GM18511 (cell line): ENCODE measurements at regions not wholly inside any gene's neighbourhood (a gene's known extent, or its start where the extent isn't known, plus 50 kb on each side); places are given as distances from the start of the nearest gene placed in this dataset.

Source experiments
- ATAC-seq: cut with Tn5 transposase; IDR thresholded peaks from one replicate; pipeline ENCODE4 v1.9.1; 2021; ENCODE audit warnings: mild to moderate bottlenecking, moderate library complexity; ENCODE audit not compliant: unreplicated experiment

- ATAC-seq: no peak
Measured at GRCh38 chr13:79799059-79799867, 318.3 kb downstream of the NDFIP2 start.

- ATAC-seq: no peak
Measured at GRCh38 chr13:79796136-79796535, 315.2 kb downstream of the NDFIP2 start.

- no peak for ATAC-seq
Measured at GRCh38 chr13:79794931-79795330, 314.0 kb downstream of the NDFIP2 start.

- ATAC-seq: no peak
Measured at GRCh38 chr13:79792716-79793115, 311.8 kb downstream of the NDFIP2 start.

GRCh38 chr13:79791471-79792042 is 310.6 kb downstream of the NDFIP2 start:
- no peak for ATAC-seq

- no peak for ATAC-seq
Measured at GRCh38 chr13:79786176-79786575, 305.2 kb downstream of the NDFIP2 start.

GRCh38 chr13:79782541-79783205 is 301.7 kb downstream of the NDFIP2 start:
- no peak for ATAC-seq

- ATAC-seq: no peak
Measured at GRCh38 chr13:79781829-79782540, 301.0 kb downstream of the NDFIP2 start.

- no peak for ATAC-seq
Measured at GRCh38 chr13:79780240-79780639, 299.3 kb downstream of the NDFIP2 start.

GRCh38 chr13:79779761-79780160 is 298.8 kb downstream of the NDFIP2 start:
- ATAC-seq: no peak

- ATAC-seq: no peak
Measured at GRCh38 chr13:79778741-79779460, 297.9 kb downstream of the NDFIP2 start.

GRCh38 chr13:79777504-79777903 is 296.5 kb downstream of the NDFIP2 start:
- no peak for ATAC-seq

- no peak for ATAC-seq
Measured at GRCh38 chr13:79776531-79777295, 295.8 kb downstream of the NDFIP2 start.

GRCh38 chr13:79775830-79776229 is 294.9 kb downstream of the NDFIP2 start:
- ATAC-seq: peak; percentile 61

GRCh38 chr13:79772811-79773210 is 291.9 kb downstream of the NDFIP2 start:
- no peak for ATAC-seq

GRCh38 chr13:79771493-79771892 is 290.5 kb downstream of the NDFIP2 start:
- ATAC-seq: no peak

- ATAC-seq: no peak
Measured at GRCh38 chr13:79770056-79770455, 289.1 kb downstream of the NDFIP2 start.

GRCh38 chr13:79767126-79767525 is 286.2 kb downstream of the NDFIP2 start:
- no peak for ATAC-seq

GRCh38 chr13:79765331-79765730 is 284.4 kb downstream of the NDFIP2 start:
- ATAC-seq: no peak

- ATAC-seq: no peak
Measured at GRCh38 chr13:79749984-79750551, 269.1 kb downstream of the NDFIP2 start.
